Right lobe of liver (tissue), 4 donors: ENCODE measurements at regions not wholly inside any gene's neighbourhood (a gene's known extent, or its start where the extent isn't known, plus 50 kb on each side); places are given as distances from the start of the nearest gene placed in this dataset.

ENCODE experiments used
- CTCF ChIP-seq, 4 donors: fragments of 200-600 bp in 3 of 4; fragments of 450-650 bp in 1 of 4; IDR thresholded peaks; one replicate each; pipeline versions ENCODE4 v1.5.1 to v1.8.0; 2016 to 2022; ENCODE audit warnings: antibody characterized with exemption in 4 of 4, mild to moderate bottlenecking in 2 of 4
- POLR2A ChIP-seq: fragments of 450-650 bp; IDR thresholded peaks from one replicate; pipeline ENCODE4 v1.6.1; 2017; ENCODE audit warnings: antibody characterized with exemption, mild to moderate bottlenecking
- donor health status: DM: no; HTN: no; CAD: no.
- donor health status: DM: no; HTN: no; CAD: no.
- donor health status: DM: no; HTN: yes; CAD: no.

DNA sequence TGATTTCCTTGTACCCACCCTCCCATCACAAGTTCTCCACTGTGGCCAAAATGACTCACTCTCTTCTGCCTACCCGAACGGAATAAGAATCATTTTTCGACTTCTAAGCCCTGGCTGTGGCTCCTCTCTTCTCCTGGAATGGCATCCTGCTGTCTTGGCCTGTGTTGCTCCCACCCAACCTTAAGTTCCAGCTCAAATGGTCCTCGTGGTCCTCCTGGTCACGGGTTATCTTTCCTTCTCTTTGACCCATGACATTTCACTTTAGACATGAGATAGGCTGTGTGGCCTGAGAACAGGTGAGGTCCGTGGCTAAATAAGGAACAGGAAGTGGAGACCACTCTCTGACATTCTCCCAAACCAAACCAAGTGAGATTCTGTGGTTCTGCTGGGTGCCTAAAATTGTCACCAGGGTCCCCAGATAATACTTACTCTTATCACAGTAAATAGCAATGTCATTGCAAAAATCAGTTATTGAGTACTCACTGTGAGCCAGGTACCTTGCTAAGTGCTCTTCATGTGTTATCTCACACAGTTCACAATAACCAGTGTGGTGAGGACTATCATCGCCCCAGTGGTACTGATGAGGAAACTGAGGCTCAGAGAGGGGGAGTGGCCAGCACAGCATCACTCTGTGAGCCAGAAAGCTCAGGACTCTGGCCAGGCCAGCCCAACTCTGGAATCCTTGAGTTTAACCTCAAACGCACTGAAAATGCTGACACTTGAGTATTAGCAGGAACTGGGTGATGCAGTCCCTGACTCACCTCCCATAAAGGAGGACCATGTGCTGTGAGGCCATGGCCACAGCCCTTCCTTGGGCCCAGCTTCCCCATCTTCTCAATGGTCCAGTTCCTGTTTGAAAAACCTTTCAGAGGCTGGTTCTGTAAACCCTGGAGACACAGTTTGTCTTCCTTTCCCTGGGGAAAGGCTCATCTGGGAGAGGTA is 74.8 kb upstream of the SIRPA start:
- TF ChIP-seq CTCF (IDR thresholded peaks at IDR 0.05) (no peak), POLR2A (no peak)
